ENCODE measurements at regions not wholly inside any gene's neighbourhood (a gene's known extent, or its start where the extent isn't known, plus 50 kb on each side); places are given as distances from the start of the nearest gene placed in this dataset.
"Not testable (repeated sequence)": the region's sequence is repeated elsewhere in the genome, so short reads cannot be mapped to it uniquely, and the experiment has no call there.

- DNase-seq, result no peak
Observed at GRCh38 chr4:4663028-4663427, 121.2 kb upstream of the STX18 start.

DNA sequence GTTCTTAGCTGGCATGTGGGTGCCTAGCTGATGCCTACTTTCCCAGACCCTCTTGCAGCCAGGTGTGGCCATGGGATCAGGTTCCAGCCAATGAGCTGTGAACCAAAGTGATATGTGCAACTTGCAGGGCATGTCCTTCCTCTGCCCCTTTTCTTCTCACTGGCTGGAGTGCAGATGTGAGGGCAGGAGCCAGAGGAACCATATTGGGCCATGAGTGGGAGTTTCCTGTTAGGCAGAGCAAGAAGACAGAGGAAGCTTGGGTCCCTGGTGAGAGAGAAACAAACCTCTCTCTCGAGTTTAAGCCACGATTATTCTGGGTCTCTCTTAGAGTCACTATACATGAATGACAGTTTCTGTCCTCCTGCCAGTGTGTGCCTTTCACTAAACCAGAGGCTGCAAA lies 120.4 kb upstream of the STX18 start:
- DNase-seq, result no peak

GRCh38 chr4:4659871-4660651 lies 118.2 kb upstream of the STX18 start:
- DNase-seq, result no peak

DNA sequence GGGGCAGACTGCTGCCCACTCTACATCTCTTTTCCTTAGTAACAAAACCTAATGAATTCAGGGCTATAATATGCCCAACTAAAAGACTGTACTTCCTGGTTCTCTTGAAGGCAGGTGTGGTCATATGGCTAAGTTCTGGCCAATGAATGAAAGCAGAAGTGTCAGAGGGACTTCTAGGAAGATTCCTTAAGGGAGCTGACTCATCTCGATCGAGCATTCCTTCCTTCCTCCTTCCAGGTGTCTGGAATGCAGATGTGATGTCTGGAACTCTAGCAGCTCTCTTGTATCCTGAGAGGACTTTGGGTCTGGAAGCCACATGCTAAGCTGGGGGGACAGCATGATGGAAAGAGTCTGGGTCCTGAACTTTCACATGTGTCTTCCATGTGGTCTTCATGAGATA lies 116.2 kb upstream of the STX18 start:
- DNase-seq, result no peak

DNA sequence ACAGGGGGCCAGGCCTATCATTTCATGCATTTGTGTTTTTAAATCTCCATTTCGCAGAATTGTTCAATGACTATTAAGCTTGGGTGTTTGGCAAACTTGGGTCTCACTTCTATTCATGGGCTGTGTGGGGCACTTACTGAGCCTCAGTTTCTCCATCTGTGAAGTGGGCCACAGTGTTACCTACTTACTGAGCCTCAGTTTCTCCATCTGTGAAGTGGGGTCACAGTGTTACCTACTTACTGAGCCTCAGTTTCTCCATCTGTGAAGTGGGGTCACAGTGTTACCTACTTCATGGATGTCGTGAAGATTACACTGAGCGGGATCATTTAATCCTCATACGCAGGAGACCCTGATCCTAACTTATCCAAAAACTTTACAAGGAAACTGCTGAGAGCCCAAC lies 115.1 kb upstream of the STX18 start:
- DNase-seq, result no peak

- no peak for DNase-seq
Observed at GRCh38 chr4:4655901-4656300, 114.1 kb upstream of the STX18 start.

DNA sequence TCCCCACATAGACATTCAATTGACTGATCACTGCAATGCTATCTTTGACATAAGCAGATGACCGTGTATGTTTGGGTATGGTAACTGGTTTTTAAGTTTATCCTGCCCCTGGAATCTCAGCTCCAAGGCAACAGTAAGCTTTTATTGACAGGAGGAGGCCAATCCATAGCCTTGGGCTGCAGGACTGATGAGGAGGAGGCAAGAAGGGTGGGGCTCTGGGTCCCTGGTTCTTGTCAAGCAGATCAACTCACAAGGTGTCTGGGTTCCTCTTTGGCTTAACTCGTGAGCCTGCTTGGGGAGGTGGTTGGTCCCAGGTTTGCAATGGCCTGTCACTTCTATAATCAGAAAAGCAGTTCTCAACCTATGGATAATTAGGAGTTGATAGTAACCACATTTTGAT lies 113.2 kb upstream of the STX18 start:
- DNase-seq, result no peak

DNA sequence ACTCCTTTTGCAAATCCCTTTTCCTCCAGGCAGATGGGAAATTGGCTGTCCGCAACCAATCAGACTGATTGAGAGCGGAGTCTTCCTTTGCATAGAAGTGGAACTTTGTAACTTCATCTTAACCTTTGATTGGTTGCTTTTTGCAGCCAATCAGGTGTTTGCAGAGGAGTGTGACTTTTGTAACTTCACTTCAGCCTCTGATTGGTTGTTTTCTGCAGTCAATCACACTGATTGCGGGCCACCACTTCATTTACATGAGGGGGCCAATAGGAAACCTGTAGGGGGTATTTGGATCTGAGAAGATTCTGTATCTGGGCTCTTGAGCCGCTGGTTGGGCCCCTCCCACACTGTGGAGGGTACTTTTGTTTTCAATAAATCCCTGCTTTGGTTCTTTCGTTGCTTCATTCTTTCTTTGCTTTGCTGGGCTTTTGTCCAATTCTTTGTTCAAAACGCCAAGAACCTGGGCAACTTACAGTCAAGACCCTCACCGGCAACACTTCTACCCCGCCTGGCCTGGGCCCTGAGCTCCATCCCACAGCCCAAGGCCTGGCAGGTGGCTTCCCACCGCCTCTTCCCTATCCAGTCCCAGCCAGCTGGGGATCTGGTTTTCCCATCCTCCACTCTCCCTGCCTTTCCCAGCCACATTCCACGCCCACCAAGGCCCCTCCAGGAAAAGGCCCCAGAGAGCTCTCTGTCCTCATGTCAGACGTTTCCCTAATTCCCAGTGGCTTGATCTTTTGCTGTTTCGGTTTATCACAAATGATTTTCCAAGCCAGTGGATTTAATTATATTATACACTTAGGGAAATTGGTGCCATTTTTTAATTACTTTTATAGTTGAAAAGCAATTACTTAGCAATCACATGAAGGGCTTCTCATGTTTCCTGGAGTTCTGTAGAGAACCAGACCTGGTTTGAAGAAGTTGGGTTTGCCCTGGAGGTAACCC lies 110.2 kb upstream of the STX18 start:
- no peak for DNase-seq

DNA sequence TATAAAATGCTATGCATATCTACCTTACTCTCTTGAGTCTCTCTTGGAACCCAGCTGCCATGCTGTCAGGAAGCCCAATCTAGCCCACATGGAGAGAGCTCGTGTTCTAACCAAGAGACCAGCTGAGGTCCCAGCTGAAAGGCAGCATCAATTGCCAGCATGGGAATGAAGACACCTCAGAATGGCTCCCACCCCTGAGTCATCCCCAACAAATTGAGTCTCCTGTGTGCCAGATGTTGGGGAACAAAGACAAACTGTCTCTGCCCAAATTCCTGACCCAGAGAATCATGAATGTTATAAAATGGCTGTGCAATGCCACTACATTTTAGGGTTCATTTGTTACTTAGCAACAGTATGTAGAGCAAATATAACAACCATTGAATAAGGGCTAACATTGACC lies 105.2 kb upstream of the STX18 start:
- DNase-seq, result no peak

- no peak for DNase-seq
Observed at GRCh38 chr4:4645743-4646142, 103.9 kb upstream of the STX18 start.

DNA sequence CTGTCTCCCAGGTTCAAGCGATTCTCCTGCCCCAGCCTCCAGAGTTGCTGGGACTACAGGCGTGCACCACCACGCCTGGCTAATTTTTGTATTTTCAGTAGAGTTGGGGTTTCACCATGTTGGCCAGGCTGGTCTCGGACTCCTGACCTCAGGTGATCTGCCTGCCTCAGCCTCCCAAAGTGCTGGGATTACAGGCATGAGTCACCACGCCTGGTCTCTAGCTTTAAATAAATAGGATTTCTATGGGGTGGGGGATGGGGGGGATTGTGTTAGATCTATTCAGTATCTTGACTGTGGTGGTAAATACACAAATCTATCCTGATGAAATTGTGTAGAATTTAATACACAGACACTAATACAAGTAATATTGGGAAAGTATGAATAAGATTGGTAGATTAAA lies 102.4 kb upstream of the STX18 start:
- not testable (repeated sequence) for DNase-seq

DNA sequence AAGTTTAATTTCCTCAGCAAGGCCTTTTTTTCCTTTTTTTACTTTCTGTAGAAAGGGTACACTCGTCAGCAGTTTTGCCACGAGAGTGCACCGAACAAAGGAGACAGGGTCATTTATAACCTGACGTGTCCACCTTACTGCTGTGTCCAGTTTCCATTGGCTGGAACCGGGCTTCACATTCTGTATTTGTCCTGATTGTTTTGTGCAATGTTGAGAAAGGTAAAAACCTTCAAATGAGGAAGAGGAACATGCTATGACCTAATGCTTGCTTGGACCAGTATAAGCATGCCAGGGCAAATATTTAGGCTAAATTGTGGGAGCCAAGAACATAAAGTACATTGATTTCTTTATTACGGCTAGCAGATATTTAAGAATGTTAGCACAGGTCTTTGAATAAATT lies 101.9 kb upstream of the STX18 start:
- not testable (repeated sequence) for DNase-seq

DNA sequence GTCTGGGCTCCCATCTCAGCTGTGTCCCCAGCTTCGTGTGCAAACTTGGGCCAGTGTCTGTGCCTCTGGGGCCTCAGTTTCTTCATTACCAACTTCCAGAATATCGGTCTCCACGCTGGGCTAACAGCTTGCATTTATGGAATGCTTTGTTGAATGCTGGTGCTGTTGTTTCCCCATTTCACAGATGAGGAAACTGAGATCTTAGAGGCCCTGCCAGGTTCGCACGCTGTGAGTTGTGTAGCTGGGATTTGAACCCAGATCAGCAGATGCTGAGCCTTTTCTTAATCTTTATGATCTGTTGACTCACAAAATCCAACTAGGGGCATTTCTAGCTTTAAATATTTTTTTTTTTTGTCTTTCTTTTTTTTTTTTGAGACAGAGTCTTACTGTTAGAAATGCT lies 101.5 kb upstream of the STX18 start:
- no peak for DNase-seq

DNA sequence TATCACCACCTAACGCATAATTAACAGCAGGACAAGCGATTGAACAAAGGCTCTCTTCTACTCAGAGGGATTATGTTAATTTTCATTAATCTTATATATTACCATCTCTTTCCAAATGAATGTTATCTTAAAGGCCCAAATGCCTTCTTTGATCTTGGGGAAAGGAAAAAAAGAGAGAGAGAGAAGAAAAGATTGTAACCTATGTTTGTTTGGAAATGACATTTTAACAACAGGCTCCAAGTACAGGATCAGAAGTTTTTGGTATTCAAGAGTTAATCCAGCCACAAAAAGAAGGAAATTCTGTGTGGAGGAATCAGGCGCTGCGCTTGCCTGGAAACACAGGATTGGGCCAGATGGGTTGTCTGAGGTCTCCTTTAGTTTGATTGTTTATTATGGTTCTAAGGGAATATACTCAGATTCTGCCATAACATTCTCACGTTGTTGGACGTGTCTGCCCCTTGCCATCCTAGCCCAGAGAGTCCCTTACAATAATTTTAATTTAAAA lies 100.7 kb upstream of the STX18 start:
- DNase-seq, result no peak

- no peak for DNase-seq
Observed at GRCh38 chr4:4641661-4642495, 100.0 kb upstream of the STX18 start.

GRCh38 chr4:4641254-4641653 lies 99.4 kb upstream of the STX18 start:
- no peak for DNase-seq

- no peak for DNase-seq
Observed at GRCh38 chr4:4640692-4641091, 98.8 kb upstream of the STX18 start.

DNA sequence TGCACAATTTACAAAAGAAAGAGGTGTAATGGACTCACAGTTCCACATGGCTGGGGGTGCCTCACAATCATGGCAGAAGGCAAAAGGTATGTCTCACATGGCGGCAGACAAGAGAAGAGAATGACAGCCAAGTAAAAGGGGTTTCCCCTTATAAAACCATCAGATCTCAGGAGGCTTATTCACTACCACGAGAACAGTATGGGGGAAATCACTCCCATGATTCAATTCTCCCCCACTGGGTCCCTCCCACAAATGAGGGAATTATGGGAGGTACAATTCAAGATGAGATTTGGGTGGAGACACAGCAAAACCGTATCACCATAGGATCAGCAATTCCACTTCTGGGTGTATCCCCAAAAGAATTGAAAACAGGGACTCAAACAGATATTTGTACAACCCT lies 97.5 kb upstream of the STX18 start:
- DNase-seq, result no peak

DNA sequence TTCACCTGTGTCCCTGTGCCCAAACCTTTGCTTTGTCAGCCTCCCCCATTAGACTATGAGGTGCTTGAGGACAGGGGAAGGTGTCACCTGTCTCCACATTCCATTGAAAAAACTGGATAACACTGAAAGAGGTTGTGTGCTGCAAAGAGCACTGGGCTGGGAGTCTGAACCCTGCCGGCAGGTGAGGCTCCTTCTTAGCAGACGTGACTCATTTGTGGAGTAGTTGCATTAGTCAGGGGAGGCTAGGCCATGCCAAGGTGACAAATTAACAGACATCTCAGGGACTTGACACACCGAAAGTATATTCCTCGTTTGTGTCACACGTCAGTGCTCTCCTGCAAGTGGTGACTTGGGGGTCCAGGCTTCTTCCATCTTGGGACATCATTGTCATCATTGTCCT lies 95.9 kb upstream of the STX18 start:
- peak; percentile 31 for DNase-seq

DNA sequence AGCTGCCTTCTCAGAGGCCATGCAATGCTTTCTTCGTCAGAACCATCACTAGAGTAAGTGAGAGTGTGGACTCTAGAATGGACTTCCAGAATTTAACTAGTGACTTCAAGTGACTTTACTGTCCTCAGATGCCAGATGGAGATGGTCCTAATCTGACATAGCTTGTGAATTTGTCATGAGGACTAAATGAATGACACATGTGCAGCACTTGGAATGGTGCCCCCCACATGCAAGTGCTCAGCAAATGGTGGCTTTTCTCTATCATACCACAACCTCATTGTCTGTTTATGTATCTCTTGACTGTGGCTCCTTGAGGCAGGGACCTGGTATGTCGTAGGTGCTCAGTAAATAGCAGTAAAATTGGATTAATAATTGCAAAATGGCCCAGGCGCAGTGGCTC lies 91.6 kb upstream of the STX18 start:
- DNase-seq, result no peak

DNA sequence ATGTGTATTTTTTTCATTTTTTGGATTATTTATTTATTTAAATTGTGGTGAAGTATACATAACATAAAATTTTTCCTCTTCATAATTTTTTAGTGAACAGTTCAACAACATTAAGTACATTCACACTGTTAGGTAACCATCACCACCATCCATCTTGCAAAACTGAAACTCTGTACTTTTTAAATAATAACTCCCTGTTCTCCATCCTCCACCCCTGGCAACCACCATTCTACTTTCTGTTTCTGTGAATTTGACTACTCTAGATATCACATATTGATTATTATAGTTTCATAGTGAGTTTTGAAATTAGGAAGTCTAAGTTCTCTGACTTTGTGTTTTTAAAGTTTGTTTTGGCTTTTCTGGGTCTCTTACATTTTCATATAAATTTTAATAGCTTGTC lies 89.3 kb upstream of the STX18 start:
- no peak for DNase-seq

DNA sequence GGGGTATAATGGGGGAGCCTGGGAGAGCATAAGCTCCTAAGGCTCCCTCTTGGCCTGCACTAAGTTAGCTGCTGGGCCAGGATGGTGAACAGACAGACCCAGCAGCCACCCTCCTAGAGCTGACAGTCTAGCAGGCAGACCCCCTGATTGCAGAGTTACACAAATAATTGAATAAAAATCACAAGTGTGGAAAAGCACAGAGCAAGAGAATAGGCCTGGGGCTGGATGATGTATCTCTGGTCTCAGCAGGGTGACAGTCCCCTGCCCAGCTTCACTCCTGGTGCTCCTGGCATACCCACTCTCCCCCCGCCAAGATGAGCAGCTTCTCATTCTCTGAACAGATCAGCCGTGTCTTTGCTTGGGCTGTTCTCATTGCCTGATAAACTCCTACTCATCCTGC lies 86.1 kb upstream of the STX18 start:
- no peak for DNase-seq

- DNase-seq, result no peak
Observed at GRCh38 chr4:4627111-4627510, 85.3 kb upstream of the STX18 start.
